ENCODE measurements at regions not wholly inside any gene's neighbourhood (a gene's known extent, or its start where the extent isn't known, plus 50 kb on each side); places are given as distances from the start of the nearest gene placed in this dataset.
A peak's percentile ranks its signal among the peaks of the same experiment; 100 is the strongest.
"Not testable (repeated sequence)": the region's sequence is repeated elsewhere in the genome, so short reads cannot be mapped to it uniquely, and the experiment has no call there.

DNA sequence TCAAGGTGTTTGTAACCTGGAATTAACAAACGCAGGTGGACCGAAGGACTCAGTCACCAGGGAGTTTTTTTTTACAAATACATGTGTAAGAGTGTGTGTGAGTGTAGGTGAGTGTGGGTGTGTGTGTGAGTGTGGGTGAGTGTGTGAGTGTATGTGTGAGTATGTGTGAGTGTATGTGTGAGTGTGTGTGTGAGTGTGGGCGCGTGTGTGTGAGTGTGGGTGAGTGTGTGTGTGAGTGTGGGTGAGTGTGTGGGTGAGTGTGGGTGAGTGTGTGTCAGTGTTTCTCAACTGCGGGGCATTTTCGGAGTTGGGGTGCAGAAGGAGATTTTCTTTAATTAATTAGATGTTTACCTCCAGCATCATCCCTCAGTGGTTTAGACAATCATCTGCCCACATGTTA is 1178.8 kb downstream of the VRK1 start:
- DNase-seq (ENCODE audit: low read depth in 2 of 3, low spot score in 1 of 3), result no peak

GRCh38 chr14:97976861-97977260 is 1179.7 kb downstream of the VRK1 start:
- no peak for DNase-seq (ENCODE audit: low read depth in 2 of 3, low spot score in 1 of 3)

DNA sequence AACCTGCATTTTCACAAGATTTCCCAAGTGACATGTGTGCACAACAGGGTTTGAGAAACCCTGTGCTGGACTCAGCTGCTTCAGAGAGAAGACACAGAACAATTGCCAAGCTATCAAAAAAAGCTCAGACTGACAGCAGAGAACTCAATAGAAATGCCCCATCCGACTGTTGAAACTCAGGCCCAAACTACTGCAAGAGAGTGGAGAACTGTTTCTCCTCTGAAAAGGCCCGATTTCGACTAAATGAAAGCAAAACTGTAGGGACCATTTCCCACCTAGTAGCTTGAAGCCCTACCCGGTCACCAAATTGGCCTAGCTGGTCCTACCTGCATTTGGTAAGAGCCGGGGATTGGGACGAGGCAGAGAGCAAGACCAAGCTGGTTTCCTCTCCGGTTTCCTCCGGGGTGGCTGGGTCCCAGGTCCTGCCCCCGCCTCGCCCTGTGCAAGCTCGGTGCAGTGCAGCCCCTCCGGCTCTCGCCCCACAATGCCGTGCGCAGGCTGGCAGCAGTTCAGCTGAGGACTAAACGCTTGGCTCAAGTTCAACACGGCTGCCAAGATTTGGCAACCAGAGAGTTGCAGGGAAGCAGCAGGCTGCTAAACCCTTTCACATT is 1180.6 kb downstream of the VRK1 start:
- DNase-seq (ENCODE audit: low read depth in 2 of 3, low spot score in 1 of 3), result peak; percentile 67 to 75 (median 69)

GRCh38 chr14:97978341-97978740 is 1181.2 kb downstream of the VRK1 start:
- peak; percentile 74 to 80 (median 80) for DNase-seq (ENCODE audit: low read depth in 2 of 3, low spot score in 1 of 3)

GRCh38 chr14:97993508-97994019 is 1196.4 kb downstream of the VRK1 start:
- no peak for DNase-seq (ENCODE audit: low read depth in 2 of 3, low spot score in 1 of 3)

DNA sequence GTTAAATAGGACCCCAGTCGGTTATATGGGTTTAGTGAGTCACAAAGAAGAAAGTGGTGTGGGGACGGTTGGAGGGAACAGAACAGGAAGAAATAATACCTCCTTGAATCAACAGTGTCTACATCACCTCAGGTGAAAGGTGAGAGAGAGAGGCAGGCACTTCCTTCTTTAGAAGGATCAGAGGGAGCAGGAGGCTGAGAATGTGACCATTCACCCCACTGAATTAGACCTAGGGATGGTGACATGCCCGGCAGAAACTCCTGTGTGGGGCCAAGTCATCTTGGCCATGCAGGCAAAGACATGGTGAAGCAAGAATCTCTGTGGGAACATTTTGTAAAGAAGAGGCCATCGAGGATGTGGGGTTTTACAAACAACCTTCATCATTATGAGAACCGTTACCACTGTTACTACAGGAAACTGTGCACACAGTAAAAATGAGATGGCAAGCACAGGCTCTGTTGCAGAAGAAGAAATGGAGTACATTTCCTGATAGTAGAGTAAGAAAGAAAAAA is 1196.9 kb downstream of the VRK1 start:
- DNase-seq (ENCODE audit: low read depth in 2 of 3, low spot score in 1 of 3), result no peak

GRCh38 chr14:97995038-97995437 is 1197.9 kb downstream of the VRK1 start:
- DNase-seq (ENCODE audit: low read depth in 2 of 3, low spot score in 1 of 3), result no peak

DNA sequence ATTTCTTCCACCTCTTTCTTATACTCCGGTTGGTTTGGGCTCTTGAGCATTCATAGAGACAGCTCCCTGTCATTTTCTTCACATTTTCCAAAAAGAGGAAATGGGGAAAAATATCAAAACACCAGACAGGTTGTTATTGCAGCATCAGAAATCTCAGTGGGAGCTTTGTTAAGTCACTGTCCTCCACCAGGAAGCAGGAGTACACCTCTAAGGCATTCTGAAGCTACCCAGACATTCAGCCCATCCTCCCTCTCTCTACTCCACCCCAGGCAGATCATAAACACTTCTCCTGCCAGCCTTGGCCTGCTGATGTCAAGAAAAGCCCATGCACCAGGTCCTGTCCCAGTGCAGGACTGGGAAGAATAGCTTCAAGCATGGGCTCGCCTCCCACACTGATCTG is 1198.3 kb downstream of the VRK1 start:
- no peak for DNase-seq (ENCODE audit: low read depth in 2 of 3, low spot score in 1 of 3)

GRCh38 chr14:98006008-98006407 is 1208.8 kb downstream of the VRK1 start:
- DNase-seq (ENCODE audit: low read depth in 2 of 3, low spot score in 1 of 3), result no peak

DNA sequence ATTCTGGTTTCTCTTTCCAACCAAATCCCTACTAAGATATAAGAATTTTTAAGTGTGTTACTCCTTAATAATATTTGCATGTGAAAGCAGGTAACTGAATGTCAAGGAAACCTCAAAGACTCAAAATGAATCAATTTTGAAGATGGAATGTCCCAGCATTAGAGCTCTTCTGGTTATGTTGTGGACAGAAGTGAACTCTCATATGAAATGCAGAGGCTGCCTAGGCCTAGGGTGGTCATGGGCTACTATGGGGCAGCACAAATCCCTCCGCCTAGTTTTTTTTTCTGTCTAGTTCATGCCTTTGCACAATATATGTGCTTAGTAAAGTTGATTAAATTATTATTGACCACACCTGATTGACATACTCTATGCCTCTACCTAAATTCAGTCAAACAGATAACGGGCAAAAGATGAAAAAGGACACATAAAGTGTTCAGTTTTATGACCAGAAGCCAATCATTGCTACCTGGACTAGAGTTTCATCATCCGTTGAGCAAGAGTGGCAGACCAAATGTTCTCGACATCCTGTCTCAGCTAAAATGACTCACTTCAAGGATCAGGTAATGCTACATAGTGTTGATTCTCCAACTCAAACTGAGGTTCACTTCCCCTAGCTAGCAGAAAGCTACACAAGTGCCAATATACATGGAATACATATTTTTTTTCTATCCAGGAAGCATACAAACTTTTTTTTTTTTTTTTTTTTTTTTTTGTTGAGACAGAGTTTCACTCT is 1211.4 kb downstream of the VRK1 start:
- no peak for DNase-seq (ENCODE audit: low read depth in 2 of 3, low spot score in 1 of 3)

DNA sequence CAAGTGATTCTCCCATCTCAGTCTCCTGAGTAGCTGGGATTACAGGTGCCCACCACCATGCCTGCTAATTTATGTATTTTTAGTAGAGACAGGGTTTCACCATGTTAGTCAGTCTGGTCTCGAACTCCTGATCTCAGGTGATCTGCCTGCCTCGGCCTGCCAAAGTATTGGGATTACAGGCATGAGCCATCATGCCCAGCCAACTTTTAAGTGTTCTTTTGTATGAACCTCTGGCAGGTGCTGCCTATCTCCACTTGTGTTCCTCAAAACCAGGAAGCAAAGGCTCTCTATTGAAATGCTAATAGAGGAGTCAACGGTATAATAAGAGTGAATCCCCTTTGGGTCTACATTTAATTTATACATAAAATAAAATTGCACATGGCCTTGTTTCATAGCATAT is 1212.0 kb downstream of the VRK1 start:
- DNase-seq (ENCODE audit: low read depth in 2 of 3, low spot score in 1 of 3), result not testable (repeated sequence)

- no peak for DNase-seq (ENCODE audit: low read depth in 2 of 3, low spot score in 1 of 3)
These were observed 1213.6 kb downstream of the VRK1 start for GRCh38 chr14:98010784-98011183.

DNA sequence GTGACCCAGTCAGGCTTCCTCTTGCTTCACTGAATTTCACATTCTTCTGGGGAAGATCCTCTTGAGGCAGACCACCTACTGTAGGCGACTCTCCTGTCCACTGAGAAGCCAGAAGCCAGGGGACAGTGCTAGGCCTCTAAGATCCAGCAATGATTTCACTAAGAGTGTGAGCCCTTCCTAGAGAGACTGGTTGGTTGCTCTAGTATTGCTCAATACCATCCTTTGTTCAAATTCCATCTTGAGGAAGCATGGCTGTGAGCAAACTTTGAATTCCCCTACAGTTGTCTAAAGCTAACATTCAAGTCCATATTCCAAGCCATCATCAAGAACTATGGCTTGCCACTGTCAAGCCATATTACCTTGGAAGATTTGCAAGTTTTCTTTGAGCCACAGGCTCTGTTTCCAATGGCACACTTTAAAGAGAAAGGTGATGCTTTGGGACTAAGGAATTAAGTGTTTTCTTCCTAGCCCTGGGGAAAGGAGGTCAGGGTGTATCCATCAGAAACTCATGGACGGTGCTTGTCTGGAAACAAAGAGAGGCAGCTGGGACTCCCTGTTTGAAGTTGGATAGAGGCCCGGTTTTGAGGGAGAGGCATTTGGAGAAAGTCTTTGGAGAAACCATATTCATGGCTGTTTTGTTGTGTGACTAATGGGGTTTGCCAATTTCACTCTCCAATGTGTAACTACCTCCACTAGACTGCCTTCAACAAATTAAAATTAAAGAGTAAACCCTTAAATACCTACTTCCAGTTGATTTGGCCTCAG is 1217.9 kb downstream of the VRK1 start:
- DNase-seq (ENCODE audit: low read depth in 2 of 3, low spot score in 1 of 3), result no peak

DNA sequence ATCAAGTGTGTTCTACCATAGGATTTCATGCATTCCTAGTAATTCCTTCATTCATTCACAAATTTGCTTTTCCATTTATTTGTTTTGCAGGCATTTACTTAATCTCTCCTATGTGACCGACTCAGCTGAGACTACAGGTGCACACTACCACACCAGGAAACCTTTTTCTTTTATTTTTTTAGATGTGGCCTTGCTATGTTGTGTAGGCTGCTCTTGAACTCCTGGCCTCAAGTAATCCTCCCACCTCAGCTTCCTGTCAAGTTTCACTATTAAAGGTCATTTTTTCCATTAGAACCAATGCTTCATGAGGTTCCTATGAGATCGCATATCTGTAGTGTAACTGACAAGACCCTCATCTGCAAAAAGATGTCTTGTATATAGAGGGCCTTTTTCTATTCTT is 1218.7 kb downstream of the VRK1 start:
- no peak for DNase-seq (ENCODE audit: low read depth in 2 of 3, low spot score in 1 of 3)

DNA sequence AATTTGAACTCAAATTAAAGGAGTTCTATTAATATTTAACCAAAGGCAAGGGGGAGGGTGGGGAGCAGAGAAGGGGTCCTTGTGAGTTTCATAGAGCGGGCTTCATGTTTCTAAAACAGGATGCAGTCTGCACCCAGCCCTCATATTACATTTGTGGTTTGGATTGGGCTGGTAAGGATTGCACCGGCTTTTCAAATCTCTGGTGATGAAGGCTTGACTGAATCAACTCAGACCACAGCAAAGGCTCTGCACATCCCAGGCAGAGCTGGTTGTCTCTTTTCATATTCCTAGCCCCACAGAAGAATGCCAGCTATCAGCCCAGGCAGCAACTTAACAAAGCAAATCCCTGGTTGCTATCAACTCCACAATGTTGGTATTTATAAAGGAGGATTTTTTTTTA is 1221.4 kb downstream of the VRK1 start:
- no peak for DNase-seq (ENCODE audit: low read depth in 2 of 3, low spot score in 1 of 3)

- DNase-seq (ENCODE audit: low read depth in 2 of 3, low spot score in 1 of 3), result no peak
These were observed 1225.6 kb downstream of the VRK1 start for GRCh38 chr14:98022541-98023520.

GRCh38 chr14:98028162-98028561 is 1231.0 kb downstream of the VRK1 start:
- DNase-seq (ENCODE audit: low read depth in 2 of 3, low spot score in 1 of 3), result no peak

GRCh38 chr14:98035396-98035795 is 1236.6 kb downstream of the BCL11B start:
- no peak for DNase-seq (ENCODE audit: low read depth in 2 of 3, low spot score in 1 of 3)

GRCh38 chr14:98037831-98038230 is 1234.2 kb downstream of the BCL11B start:
- DNase-seq (ENCODE audit: low read depth in 2 of 3, low spot score in 1 of 3), result no peak

DNA sequence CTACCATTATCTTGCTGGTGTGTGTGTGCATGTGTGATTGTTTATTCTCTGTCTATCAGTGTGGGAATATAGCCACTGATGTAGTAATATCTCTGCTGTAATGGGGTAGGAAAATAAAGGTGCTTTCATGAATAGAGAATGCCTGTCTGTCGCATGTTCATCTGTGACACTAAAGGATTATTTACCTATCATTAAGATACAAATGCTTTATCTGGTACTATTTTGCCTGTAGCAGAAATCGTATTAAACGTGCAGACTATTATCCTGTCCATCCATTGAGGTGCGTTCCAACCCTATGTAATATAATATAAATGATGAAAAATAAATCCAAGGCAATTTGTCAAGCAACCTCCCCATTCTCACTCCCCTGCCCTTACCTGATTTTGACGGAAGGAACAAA is 1215.1 kb downstream of the BCL11B start:
- no peak for DNase-seq (ENCODE audit: low read depth in 2 of 3, low spot score in 1 of 3)

GRCh38 chr14:98059106-98059505 is 1212.9 kb downstream of the BCL11B start:
- DNase-seq (ENCODE audit: low read depth in 2 of 3, low spot score in 1 of 3), result no peak

Measured in stimulated activated CD4-positive, alpha-beta T cell treated with anti-CD3 and anti-CD28 coated beads, Interleukin-12 subunit alpha, Interleukin-12 subunit beta, amount 100 ng/mL, for 48 hours (primary cell).